RWPE1 (cell line): ENCODE measurements at regions not wholly inside any gene's neighbourhood (a gene's known extent, or its start where the extent isn't known, plus 50 kb on each side); places are given as distances from the start of the nearest gene placed in this dataset.
"Not testable (repeated sequence)": the region's sequence is repeated elsewhere in the genome, so short reads cannot be mapped to it uniquely, and the experiment has no call there.

Source experiments
- CTCF ChIA-PET: fragments of 350-600 bp; sonication (Branson Sonifier 250); formaldehyde crosslinking; extraction: SDS; loops from one replicate; lab custom pipeline; 2021; lab: Yijun Ruan, JAX
- POLR2A ChIA-PET: fragments of 400-600 bp; formaldehyde crosslinking; extraction: SDS; loops from one replicate; lab custom pipeline; 2020; ENCODE audit warnings: antibody characterized with exemption; ENCODE audit not compliant: low non-redundant PET; lab: Yijun Ruan, JAX
- DNase-seq: peaks from one replicate; pipeline ENCODE4 v3.0.0; 2012; ENCODE audit warnings: low spot score
- H3K27ac ChIP-seq: fragments of 450-650 bp; 2 replicates; pipeline ENCODE4 v1.5.1; 2017
- CTCF ChIP-seq: fragments of 450-650 bp; conservative IDR thresholded peaks from 2 replicates; pipeline ENCODE4 v1.5.1; 2017; ENCODE audit warnings: low read depth, mild to moderate bottlenecking

GRCh38 chr9:16063241-16063591 lies 510.4 kb downstream of the CCDC171 start:
- peak overlapping the region; percentile 75 for H3K27ac ChIP-seq
- CTCF ChIA-PET: interaction anchor here (0.7 kb wide), 1 partner anchor 94 kb away, joined by 3 read pairs; no protein-coding TSS in a partner anchor

GRCh38 chr9:16064771-16065170 lies 511.9 kb downstream of the CCDC171 start:
- no peak for DNase-seq
- POLR2A ChIA-PET: no interaction called here
- CTCF ChIA-PET: no interaction called here
- H3K27ac ChIP-seq: no peak overlapping the region
- no peak for TF ChIP-seq CTCF

More at GRCh38 chr9:16063241-16063591, 510.4 kb downstream of the CCDC171 start:
- TF ChIP-seq CTCF: no peak
- DNase-seq: no peak
- POLR2A ChIA-PET: no interaction called here

- POLR2A ChIA-PET, H3K27ac ChIP-seq, CTCF ChIA-PET, DNase-seq: not testable (repeated sequence)
Observed at GRCh38 chr9:16066201-16066600, 513.4 kb downstream of the CCDC171 start.

- ChIA-PET POLR2A (no interaction called here), CTCF (interaction anchor here (0.6 kb wide), 1 partner anchor 63 kb away, joined by 3 read pairs; no protein-coding TSS in a partner anchor)
- no peak for TF ChIP-seq CTCF
- H3K27ac ChIP-seq: no peak overlapping the region
- no peak for DNase-seq
Observed at GRCh38 chr9:16068476-16068875, 515.6 kb downstream of the CCDC171 start.

GRCh38 chr9:16069249-16069648 lies 516.4 kb downstream of the CCDC171 start:
- ChIA-PET CTCF (interaction anchor here (0.6 kb wide), 1 partner anchor 62 kb away, joined by 3 read pairs; no protein-coding TSS in a partner anchor), POLR2A (no interaction called here)
- TF ChIP-seq CTCF: no peak
- H3K27ac ChIP-seq: no peak overlapping the region
- DNase-seq: no peak

GRCh38 chr9:16069671-16070454 lies 517.0 kb downstream of the CCDC171 start:
- CTCF ChIA-PET: interaction anchor here (0.6 kb wide), 1 partner anchor 14 kb away, joined by 4 read pairs; no protein-coding TSS in a partner anchor
- no peak for TF ChIP-seq CTCF

More at GRCh38 chr9:16069671-16070454, 517.0 kb downstream of the CCDC171 start:
- H3K27ac ChIP-seq: no peak overlapping the region
- no peak for DNase-seq
- POLR2A ChIA-PET: no interaction called here
